AG09309 (cell line): ENCODE measurements at regions not wholly inside any gene's neighbourhood (a gene's known extent, or its start where the extent isn't known, plus 50 kb on each side); places are given as distances from the start of the nearest gene placed in this dataset.
"Not testable (repeated sequence)": the region's sequence is repeated elsewhere in the genome, so short reads cannot be mapped to it uniquely, and the experiment has no call there.

Experiments used
- DNase-seq: peaks from one replicate; pipeline ENCODE4 v3.0.0-alpha.2; 2010; ENCODE audit warnings: low read depth
- H3K4me3 ChIP-seq: 2 replicates; pipeline ENCODE4 v1.5.1; 2011; ENCODE audit warnings: mild to moderate bottlenecking, low read depth, low read length, moderate library complexity; ENCODE audit not compliant: control insufficient read depth
- TF ChIP-seq, protein P1 (sequence below): IDR thresholded peaks from 2 replicates; pipeline ENCODE4 v1.5.1; 2011; ENCODE audit warnings: mild to moderate bottlenecking, low read depth, low read length, inconsistent platforms; ENCODE audit not compliant: insufficient read depth, control insufficient read depth; ENCODE audit errors: missing control alignments

DNA sequence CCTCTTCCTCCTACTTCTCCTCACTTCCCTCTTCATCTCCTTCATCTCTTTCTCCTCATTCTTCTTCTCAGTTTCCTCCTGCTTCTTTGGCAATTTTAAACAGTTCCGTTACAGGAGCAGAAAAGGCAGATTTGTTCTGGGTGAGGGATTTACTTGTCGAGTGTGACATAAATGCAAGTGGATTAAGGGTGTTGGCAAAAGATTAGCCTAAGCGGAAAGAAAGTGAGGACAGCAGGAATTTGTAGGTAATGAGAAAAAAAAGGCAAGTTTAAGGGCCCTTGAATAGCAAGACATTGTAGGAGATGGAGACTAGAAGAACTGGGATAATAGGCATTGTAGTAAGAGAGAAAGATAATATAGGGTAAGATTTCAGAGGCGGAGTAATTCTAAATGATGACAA, 841.6 kb downstream of the RAPGEF2 start:
- no peak overlapping the region for H3K4me3 ChIP-seq
- TF ChIP-seq, protein P1, sequence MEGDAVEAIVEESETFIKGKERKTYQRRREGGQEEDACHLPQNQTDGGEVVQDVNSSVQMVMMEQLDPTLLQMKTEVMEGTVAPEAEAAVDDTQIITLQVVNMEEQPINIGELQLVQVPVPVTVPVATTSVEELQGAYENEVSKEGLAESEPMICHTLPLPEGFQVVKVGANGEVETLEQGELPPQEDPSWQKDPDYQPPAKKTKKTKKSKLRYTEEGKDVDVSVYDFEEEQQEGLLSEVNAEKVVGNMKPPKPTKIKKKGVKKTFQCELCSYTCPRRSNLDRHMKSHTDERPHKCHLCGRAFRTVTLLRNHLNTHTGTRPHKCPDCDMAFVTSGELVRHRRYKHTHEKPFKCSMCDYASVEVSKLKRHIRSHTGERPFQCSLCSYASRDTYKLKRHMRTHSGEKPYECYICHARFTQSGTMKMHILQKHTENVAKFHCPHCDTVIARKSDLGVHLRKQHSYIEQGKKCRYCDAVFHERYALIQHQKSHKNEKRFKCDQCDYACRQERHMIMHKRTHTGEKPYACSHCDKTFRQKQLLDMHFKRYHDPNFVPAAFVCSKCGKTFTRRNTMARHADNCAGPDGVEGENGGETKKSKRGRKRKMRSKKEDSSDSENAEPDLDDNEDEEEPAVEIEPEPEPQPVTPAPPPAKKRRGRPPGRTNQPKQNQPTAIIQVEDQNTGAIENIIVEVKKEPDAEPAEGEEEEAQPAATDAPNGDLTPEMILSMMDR, result no peak
- no peak for DNase-seq

DNA sequence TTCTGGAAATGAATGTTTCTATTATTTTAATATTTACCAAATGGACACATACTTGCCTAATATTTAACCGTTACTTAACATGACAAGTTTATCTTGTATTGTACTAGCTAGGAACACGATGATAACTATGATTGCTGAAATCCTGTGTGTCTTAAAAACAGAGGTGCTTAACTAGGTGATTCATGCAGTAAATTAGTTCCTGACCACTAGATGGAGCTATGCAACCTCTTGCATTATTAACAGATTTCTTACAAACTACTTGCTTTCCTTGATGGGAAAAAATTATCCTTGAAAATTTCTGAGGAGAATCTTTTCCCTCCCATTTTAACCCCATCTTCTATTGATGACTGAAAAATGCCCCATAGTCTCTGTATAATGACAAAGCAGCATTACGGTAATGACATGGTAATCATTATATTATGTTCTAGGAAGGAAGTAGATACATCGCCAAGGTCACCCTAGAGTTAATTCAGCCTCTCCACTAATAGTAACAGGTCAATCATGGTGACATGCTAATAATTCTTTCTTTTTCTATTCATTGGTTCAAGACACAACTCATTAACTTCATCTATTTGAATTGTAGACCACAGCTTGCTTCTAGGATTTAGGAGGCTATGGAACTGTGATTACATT, 844.2 kb downstream of the RAPGEF2 start:
- no peak overlapping the region for H3K4me3 ChIP-seq
- DNase-seq, result peak; percentile 32
- TF ChIP-seq, protein P1, result peak; percentile 55

DNA sequence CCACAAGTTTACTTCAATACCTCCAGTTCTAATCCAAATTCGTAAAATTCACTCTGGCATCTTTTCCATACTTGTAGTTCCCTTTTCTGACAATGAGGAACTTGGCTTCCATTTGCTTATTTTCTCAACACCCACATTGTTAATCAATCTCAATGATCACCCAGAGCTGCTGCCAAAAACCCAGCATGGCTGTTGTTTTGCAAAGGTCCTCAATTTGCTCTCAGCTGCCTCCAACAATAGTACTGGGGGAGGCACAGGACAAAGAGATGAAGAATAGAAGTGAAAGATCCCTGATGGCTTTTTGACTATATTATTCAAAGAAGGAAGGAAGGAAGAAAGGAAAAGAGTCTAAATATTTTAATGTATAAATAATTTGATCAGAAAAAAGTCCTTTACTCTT, 847.8 kb downstream of the RAPGEF2 start:
- DNase-seq, result no peak
- H3K4me3 ChIP-seq, result no peak overlapping the region
- TF ChIP-seq, protein P1, result no peak

DNA sequence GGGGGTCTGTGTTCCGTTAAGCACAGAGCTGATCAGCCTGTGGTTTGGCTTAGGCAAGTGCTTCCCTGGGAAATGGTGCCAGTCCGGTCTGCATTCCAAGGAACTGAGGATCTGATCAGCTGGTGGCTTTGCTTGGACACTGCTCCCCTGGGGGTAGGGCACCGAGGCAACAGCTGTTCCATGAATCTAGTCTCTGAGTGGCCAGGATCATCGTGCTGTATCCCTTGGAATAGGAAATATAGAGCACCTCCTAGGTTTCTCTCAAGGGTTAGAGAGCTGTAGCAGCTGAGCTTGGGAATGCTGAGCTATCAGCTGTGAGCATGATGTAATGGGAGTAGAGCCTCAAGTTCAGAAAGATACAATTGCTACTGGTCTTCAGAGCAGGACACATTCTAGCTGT, 863.9 kb downstream of the RAPGEF2 start:
- no peak overlapping the region for H3K4me3 ChIP-seq
- TF ChIP-seq, protein P1, result no peak
- DNase-seq, result no peak

DNA sequence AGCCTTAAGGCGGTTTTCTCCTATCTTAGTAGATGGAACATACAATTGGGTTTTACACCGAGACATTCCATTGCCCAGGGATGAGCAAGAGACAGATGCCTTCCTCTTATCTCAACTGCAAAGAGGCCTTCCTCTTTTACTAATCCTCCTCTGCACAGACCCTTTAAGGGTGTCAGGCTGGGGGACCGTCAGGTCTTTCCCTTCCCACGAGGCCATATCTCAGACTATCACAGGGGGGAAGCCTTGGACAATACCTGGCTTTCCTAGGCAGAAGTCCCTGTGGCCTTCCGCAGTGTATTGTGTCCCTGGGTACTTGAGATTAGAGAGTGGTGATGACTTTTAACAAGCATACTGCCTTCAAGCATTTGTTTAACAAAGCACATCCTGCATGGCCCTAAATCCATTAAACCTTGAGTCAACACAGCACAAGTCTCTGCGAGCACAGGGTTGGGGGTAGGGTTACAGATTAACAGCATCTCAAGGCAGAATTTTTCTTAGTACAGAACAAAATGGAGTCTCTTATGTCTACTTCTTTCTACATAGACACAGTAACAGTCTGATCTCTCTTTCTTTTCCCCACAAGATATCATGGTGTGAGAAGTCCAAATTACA, 874.1 kb downstream of the RAPGEF2 start:
- not testable (repeated sequence) for H3K4me3 ChIP-seq, DNase-seq

DNA sequence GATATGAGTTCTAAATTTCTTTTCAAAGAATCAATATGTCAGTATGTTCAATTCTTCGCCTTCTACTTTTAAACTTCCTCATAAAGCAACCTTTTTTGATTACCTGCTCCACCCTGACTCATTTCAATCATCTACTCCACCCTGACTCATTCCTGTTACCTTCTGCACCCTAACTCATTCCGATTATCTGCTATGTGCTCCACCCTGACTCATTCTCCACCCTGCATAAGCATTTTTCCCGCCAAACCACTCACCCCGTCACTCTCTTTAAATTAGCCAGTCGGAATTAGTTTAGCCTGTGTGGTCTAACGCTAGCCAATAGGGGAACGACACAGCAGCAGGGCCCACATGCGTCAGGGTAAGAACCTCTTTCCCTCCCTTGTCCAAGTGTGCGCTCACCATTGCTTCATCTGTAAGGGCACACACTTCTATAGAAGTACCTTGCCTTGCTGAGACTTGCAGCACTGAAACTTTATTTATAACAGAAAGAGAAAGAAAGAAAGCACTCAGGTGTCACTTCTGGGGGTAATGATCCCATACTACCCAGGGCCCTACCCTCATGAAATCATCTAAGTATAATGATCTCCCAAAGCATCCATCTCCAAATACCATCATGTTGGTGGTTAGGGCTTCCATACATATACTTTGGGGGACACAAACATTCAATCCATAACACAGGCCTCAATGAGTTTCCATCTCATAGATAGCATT, 875.2 kb downstream of the RAPGEF2 start:
- TF ChIP-seq, protein P1, result no peak
- no peak for DNase-seq
- no peak overlapping the region for H3K4me3 ChIP-seq

DNA sequence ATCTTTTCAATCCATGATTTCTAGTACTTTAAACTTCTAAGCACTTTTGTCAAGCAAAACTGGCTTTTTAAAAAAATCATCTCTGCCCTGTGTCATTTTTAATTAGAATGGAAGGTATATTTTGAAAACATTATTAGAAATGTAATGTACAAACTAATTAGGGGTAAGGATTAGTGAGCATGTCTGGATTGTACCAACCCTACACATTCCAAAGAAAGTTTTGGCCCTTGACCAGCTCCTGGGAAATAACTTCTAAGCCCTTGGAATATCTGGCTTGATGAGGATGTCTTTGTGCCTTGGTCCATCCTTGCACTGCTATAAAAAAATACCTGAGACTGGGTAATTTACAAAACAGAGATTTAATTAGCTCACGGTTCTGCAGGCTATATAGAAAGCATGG, 876.5 kb downstream of the RAPGEF2 start:
- no peak for DNase-seq
- no peak overlapping the region for H3K4me3 ChIP-seq
- TF ChIP-seq, protein P1, result no peak
